ENCODE measurements at regions not wholly inside any gene's neighbourhood (a gene's known extent, or its start where the extent isn't known, plus 50 kb on each side); places are given as distances from the start of the nearest gene placed in this dataset.

GRCh38 chr6:150713931-150714330 is 114.2 kb downstream of the PLEKHG1 start:
- TF ChIP-seq PATZ1 (CRISPR knock-in tag; IDR thresholded peaks at IDR 0.05; ENCODE audit: borderline replicate concordance) (no peak), ISL1 (CRISPR knock-in tag; IDR thresholded peaks at IDR 0.05) (no peak), BACH2 (CRISPR knock-in tag; IDR thresholded peaks at IDR 0.05; ENCODE audit: borderline replicate concordance) (no peak), TSHZ2 (CRISPR knock-in tag; IDR thresholded peaks at IDR 0.05) (no peak), ESRRG (CRISPR knock-in tag; IDR thresholded peaks at IDR 0.05) (no peak), ZFP3 (CRISPR knock-in tag; IDR thresholded peaks at IDR 0.05) (no peak), PPARA (CRISPR knock-in tag; IDR thresholded peaks at IDR 0.05; ENCODE audit: borderline replicate concordance) (no peak), POU6F1 (CRISPR knock-in tag; IDR thresholded peaks at IDR 0.05; ENCODE audit: borderline replicate concordance, low read depth) (no peak)

All from SK-N-SH treated with all-trans-retinoic acid at 6 μM for 48 hours (cell line).